ENCODE measurements at regions not wholly inside any gene's neighbourhood (a gene's known extent, or its start where the extent isn't known, plus 50 kb on each side); places are given as distances from the start of the nearest gene placed in this dataset.

GRCh38 chr10:4525103-4525502, 300.9 kb upstream of the AKR1E2 start:
- Histone ChIP-seq H3K4me1 (peaks cover 0 to 28% (median 4%) of the 10 kb centered on the region in 9 donors), H3K36me3 (no peaks in the 10 kb centered on the region), H3K4me3 (no peak overlapping the region), H3K27me3 (no peaks in the 10 kb centered on the region), H3K27ac (no peak overlapping the region), H3K9me3 (no peaks in the 10 kb centered on the region)
- ATAC-seq (peak in 3 of 8 donors; percentile 42 to 56 (median 44)), DNase-seq (no peak)
- intact Hi-C loops (cut with DNase I) = loop anchor here in 1 of 10 donors (5.0 kb wide), 1 partner anchor 97 kb away; no protein-coding TSS in a partner anchor
- TF ChIP-seq CTCF (IDR thresholded peaks at IDR 0.05) = no peak
- 45 to 56% methylated on average over 1 of the region's 1 CpG for whole genome bisulfite sequencing, 2 donors

DNA sequence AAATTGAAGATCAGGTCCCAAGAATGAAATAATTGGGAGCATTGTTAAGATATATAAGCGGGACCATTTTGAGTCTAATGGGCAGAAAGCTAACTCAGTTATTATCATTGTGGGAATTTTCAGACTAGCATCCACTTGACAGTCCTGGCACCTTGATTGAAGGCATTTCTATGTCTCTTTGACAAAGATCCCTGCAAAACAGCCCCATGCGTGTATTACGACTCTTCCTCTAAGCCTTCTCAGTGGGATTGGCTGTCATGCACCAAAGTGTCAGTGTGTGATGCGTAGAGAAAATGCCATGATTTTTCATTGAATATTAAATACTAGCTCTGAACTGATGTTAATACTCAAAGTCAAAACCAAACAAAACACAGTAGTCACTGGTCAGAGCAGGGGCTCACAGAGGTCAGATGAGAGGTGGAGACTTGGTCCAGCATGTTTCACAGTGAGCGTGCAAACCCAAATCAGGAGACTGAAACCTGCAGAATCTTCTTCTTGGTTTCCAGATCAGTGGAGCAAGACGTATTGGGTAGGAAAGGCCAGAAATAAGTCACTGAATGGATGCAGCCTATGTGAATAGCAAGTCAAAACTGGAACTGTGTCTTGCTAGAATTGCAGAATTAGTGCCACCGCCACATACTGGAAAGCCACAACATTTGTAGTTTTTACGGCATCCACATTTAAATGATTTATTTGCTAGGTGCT, 303.6 kb upstream of the AKR1E2 start:
- ATAC-seq (no peak), DNase-seq (no peak)
- intact Hi-C loops (cut with DNase I) = no loop called here
- 99% methylated on average over 8 of the region's 8 CpGs for WGBS, 2 donors
- Histone ChIP-seq H3K4me3 (no peak overlapping the region), H3K27ac (no peak overlapping the region), H3K9me3 (no peaks in the 10 kb centered on the region), H3K4me1 (peaks cover 0 to 26% (median 5%) of the 10 kb centered on the region in 9 donors), H3K36me3 (no peaks in the 10 kb centered on the region), H3K27me3 (no peaks in the 10 kb centered on the region)
- no peak for TF ChIP-seq CTCF (IDR thresholded peaks at IDR 0.05)

DNA sequence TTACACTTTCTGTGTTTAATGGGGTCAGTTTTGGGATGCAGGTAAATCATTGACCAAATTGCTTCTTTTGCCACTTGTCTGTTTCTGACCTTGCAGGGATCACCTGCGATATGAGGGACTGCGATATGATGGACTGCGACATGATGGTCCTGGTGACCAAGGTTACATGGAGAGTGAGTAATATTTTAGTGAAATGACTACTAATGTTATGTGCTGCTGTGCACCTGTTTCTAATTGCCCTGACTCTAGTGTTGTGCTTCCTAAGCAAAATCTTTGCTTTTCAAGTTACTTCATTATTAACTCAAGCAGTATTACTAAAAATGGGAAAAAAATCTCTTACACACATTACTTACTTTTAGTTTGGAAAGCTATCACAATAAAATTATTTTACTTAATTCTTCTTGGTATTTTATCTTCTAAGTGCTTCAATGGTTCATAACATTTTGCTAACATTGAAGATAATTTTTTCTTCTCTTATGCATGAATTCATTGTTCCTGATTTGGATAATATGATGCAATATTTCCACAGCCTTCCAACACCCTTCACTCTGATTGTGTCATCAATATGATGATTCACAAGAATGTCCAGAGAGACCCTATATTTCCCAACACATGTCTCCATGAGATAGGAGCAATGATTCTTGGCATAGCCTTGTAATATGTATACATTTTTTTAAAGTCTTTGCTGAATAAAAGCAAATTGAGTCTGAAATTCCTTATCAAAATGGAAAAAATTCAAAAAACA, 306.2 kb upstream of the AKR1E2 start:
- H3K36me3 ChIP-seq = no peaks in the 10 kb centered on the region
- peaks cover 0 to 6% (median 0%) of the 10 kb centered on the region in 11 donors for H3K9me3 ChIP-seq
- peak overlapping the region in 1 of 10 donors; percentile 4 for H3K27ac ChIP-seq
- intact Hi-C loops (cut with DNase I) = loop anchor here in 5 of 10 donors (5.0 to 10.0 kb wide), 8 partner anchors 117 to 1285 kb away; partner anchors contain the start of gene KLF6 (in 1 of the 5)
- DNase-seq (no peak), ATAC-seq (peak in 3 of 8 donors; percentile 36 to 79 (median 48))
- WGBS, 2 donors = 97 to 98% methylated on average over 3 of the region's 3 CpGs
- H3K4me3 ChIP-seq = no peak overlapping the region
- TF ChIP-seq CTCF (IDR thresholded peaks at IDR 0.05) = no peak
- no peaks in the 10 kb centered on the region for H3K27me3 ChIP-seq
- H3K4me1 ChIP-seq = peaks cover 0 to 22% (median 13%) of the 10 kb centered on the region in 9 donors

DNA sequence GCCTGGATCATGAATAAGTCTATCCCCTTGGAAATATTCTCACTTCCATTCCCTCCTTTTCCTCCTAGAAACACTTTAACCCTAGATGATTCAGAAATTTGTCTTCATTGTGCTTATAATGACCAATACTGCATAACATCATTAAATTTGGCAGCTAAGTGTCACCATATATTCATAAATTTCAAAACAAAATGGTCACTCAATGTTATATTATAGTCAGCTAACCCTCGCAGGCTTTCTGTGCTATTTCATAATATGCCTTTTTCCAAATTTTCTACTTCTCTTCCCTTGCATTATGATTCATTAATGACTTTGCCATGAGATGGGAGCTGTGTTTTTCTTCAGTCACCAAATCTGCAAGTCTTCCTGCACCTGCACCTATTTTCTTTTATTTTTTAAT, 308.3 kb upstream of the AKR1E2 start:
- ATAC-seq = no peak
- no peak overlapping the region for H3K4me3 ChIP-seq
- no peak for TF ChIP-seq CTCF (IDR thresholded peaks at IDR 0.05)
- peaks cover 0 to 6% (median 0%) of the 10 kb centered on the region in 11 donors for H3K9me3 ChIP-seq
- H3K27ac ChIP-seq = no peak overlapping the region
- intact Hi-C loops (cut with DNase I) = loop anchor here in 5 of 10 donors (5.0 to 10.0 kb wide), 8 partner anchors 120 to 1283 kb away; partner anchors contain the start of gene KLF6 (in 1 of the 5)
- H3K36me3 ChIP-seq = no peaks in the 10 kb centered on the region
- H3K4me1 ChIP-seq = peaks cover 0 to 38% (median 31%) of the 10 kb centered on the region in 9 donors
- 87 to 94% methylated on average over 1 of the region's 1 CpG for WGBS, 2 donors
- H3K27me3 ChIP-seq = no peaks in the 10 kb centered on the region
- no peak for DNase-seq
